ENCODE measurements at regions not wholly inside any gene's neighbourhood (a gene's known extent, or its start where the extent isn't known, plus 50 kb on each side); places are given as distances from the start of the nearest gene placed in this dataset.
A peak's percentile ranks its signal among the peaks of the same experiment; 100 is the strongest.

- TF ChIP-seq ZNF518B (CRISPR knock-in tag; IDR thresholded peaks at IDR 0.05) (no peak), ZNF507 (tag; conservative IDR thresholded peaks at IDR 0.05) (no peak), NR3C1 (CRISPR knock-in tag; IDR thresholded peaks at IDR 0.05) (no peak), ZC3H8 (IDR thresholded peaks at IDR 0.05) (no peak), NR2C1 (IDR thresholded peaks at IDR 0.05) (no peak), NR2C1 (tag; IDR thresholded peaks at IDR 0.05) (no peak), MCM5 (IDR thresholded peaks at IDR 0.05; ENCODE audit: low read depth) (no peak), ZNF197 (CRISPR knock-in tag; IDR thresholded peaks at IDR 0.05; ENCODE audit: low read depth) (no peak), ZBED1 (IDR thresholded peaks at IDR 0.05) (no peak), RBM17 (IDR thresholded peaks at IDR 0.05; ENCODE audit: borderline replicate concordance, low read depth, low read length) (no peak), HBP1 (CRISPR knock-in tag; IDR thresholded peaks at IDR 0.05) (no peak), POLR2AphosphoS5 (IDR thresholded peaks at IDR 0.05; ENCODE audit: control insufficient read depth, insufficient read depth, low read depth, low read length) (peak; percentile 85), TRIM24 (IDR thresholded peaks at IDR 0.05) (peak; percentile 43 to 44; a peak in 2 of 4 replicates), ZZZ3 (IDR thresholded peaks at IDR 0.05) (no peak)
- TF ChIP-seq, protein P1, sequence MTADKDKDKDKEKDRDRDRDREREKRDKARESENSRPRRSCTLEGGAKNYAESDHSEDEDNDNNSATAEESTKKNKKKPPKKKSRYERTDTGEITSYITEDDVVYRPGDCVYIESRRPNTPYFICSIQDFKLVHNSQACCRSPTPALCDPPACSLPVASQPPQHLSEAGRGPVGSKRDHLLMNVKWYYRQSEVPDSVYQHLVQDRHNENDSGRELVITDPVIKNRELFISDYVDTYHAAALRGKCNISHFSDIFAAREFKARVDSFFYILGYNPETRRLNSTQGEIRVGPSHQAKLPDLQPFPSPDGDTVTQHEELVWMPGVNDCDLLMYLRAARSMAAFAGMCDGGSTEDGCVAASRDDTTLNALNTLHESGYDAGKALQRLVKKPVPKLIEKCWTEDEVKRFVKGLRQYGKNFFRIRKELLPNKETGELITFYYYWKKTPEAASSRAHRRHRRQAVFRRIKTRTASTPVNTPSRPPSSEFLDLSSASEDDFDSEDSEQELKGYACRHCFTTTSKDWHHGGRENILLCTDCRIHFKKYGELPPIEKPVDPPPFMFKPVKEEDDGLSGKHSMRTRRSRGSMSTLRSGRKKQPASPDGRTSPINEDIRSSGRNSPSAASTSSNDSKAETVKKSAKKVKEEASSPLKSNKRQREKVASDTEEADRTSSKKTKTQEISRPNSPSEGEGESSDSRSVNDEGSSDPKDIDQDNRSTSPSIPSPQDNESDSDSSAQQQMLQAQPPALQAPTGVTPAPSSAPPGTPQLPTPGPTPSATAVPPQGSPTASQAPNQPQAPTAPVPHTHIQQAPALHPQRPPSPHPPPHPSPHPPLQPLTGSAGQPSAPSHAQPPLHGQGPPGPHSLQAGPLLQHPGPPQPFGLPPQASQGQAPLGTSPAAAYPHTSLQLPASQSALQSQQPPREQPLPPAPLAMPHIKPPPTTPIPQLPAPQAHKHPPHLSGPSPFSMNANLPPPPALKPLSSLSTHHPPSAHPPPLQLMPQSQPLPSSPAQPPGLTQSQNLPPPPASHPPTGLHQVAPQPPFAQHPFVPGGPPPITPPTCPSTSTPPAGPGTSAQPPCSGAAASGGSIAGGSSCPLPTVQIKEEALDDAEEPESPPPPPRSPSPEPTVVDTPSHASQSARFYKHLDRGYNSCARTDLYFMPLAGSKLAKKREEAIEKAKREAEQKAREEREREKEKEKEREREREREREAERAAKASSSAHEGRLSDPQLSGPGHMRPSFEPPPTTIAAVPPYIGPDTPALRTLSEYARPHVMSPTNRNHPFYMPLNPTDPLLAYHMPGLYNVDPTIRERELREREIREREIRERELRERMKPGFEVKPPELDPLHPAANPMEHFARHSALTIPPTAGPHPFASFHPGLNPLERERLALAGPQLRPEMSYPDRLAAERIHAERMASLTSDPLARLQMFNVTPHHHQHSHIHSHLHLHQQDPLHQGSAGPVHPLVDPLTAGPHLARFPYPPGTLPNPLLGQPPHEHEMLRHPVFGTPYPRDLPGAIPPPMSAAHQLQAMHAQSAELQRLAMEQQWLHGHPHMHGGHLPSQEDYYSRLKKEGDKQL (CRISPR knock-in tag; IDR thresholded peaks at IDR 0.05; ENCODE audit: borderline replicate concordance): no peak
- TF ChIP-seq, protein P2, sequence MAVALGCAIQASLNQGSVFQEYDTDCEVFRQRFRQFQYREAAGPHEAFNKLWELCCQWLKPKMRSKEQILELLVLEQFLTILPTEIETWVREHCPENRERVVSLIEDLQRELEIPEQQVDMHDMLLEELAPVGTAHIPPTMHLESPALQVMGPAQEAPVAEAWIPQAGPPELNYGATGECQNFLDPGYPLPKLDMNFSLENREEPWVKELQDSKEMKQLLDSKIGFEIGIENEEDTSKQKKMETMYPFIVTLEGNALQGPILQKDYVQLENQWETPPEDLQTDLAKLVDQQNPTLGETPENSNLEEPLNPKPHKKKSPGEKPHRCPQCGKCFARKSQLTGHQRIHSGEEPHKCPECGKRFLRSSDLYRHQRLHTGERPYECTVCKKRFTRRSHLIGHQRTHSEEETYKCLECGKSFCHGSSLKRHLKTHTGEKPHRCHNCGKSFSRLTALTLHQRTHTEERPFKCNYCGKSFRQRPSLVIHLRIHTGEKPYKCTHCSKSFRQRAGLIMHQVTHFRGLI (CRISPR knock-in tag; IDR thresholded peaks at IDR 0.05): no peak
Measured at GRCh38 chr7:94338921-94339371, 55.7 kb upstream of the COL1A2 start (continued).
